Left ventricle myocardium inferior (tissue), 1 donor: ENCODE measurements at regions not wholly inside any gene's neighbourhood (a gene's known extent, or its start where the extent isn't known, plus 50 kb on each side); places are given as distances from the start of the nearest gene placed in this dataset.

Source experiments
- DNase-seq: peaks from one replicate; pipeline ENCODE4 v3.0.0-alpha.2; 2020
- H3K27ac ChIP-seq: fragments of 200-600 bp; replicated peaks from 2 replicates; pipeline ENCODE4 v1.8.0; 2021
- H3K27me3 ChIP-seq: fragments of 200-600 bp; 2 replicates; pipeline ENCODE4 v1.8.0; 2021; ENCODE audit warnings: low read depth
- H3K36me3 ChIP-seq: fragments of 200-600 bp; 2 replicates; pipeline ENCODE4 v1.8.0; 2021
- H3K4me1 ChIP-seq: fragments of 200-600 bp; 2 replicates; pipeline ENCODE4 v1.8.0; 2021
- H3K4me3 ChIP-seq: fragments of 200-600 bp; 2 replicates; pipeline ENCODE4 v1.8.0; 2021; ENCODE audit warnings: mild to moderate bottlenecking, moderate library complexity
- H3K9me3 ChIP-seq: fragments of 200-600 bp; replicated peaks from 2 replicates; pipeline ENCODE4 v1.8.0; 2021
- CTCF ChIP-seq: fragments of 200-600 bp; IDR thresholded peaks from 2 replicates; pipeline ENCODE4 v1.8.0; 2021; ENCODE audit warnings: antibody characterized with exemption, mild to moderate bottlenecking, borderline replicate concordance
- intact Hi-C: fragments of 100-400 bp; cut with micrococcal nuclease; formaldehyde crosslinking; loops from one replicate; pipeline ENCODE4 v1.11.0; 2022
- donor health status: DM: no; HTN: yes; CAD: no; lungs with severe emphysema.

- Histone ChIP-seq H3K9me3 (no peaks in the 10 kb centered on the region), H3K4me3 (no peak overlapping the region), H3K27me3 (peaks cover 89% of the 10 kb centered on the region), H3K36me3 (no peaks in the 10 kb centered on the region), H3K27ac (no peak overlapping the region), H3K4me1 (no peaks in the 10 kb centered on the region)
- intact Hi-C loops: no loop called here
- DNase-seq: no peak
- no peak for TF ChIP-seq CTCF
Measured at GRCh38 chr17:33377837-33378595, 84.9 kb upstream of the ASIC2 start.

- no peak for DNase-seq
- TF ChIP-seq CTCF: no peak
- intact Hi-C loops: no loop called here
Measured at GRCh38 chr17:33381201-33381600, 88.1 kb upstream of the ASIC2 start.

GRCh38 chr17:33383488-33384023 is 90.5 kb upstream of the ASIC2 start:
- intact Hi-C loops: no loop called here
- no peak overlapping the region for H3K4me3 ChIP-seq
- TF ChIP-seq CTCF: no peak

More at GRCh38 chr17:33381201-33381600, 88.1 kb upstream of the ASIC2 start:
- H3K27ac ChIP-seq: no peak overlapping the region
- H3K4me3 ChIP-seq: no peak overlapping the region
- H3K27me3 ChIP-seq: peaks cover 92% of the 10 kb centered on the region
- H3K36me3 ChIP-seq: no peaks in the 10 kb centered on the region
- no peaks in the 10 kb centered on the region for H3K4me1 ChIP-seq
- H3K9me3 ChIP-seq: no peaks in the 10 kb centered on the region

GRCh38 chr17:33385133-33385532 is 92.0 kb upstream of the ASIC2 start:
- no peak for TF ChIP-seq CTCF

More at GRCh38 chr17:33383488-33384023, 90.5 kb upstream of the ASIC2 start:
- no peak for DNase-seq
- Histone ChIP-seq H3K36me3 (no peaks in the 10 kb centered on the region), H3K4me1 (no peaks in the 10 kb centered on the region), H3K27ac (no peak overlapping the region), H3K9me3 (no peaks in the 10 kb centered on the region), H3K27me3 (peaks cover 92% of the 10 kb centered on the region)

GRCh38 chr17:33385713-33386112 is 92.6 kb upstream of the ASIC2 start:
- no peaks in the 10 kb centered on the region for H3K36me3 ChIP-seq
- H3K4me3 ChIP-seq: no peak overlapping the region
- H3K27ac ChIP-seq: no peak overlapping the region
- DNase-seq: no peak
- no peak for TF ChIP-seq CTCF
- intact Hi-C loops: no loop called here
- peaks cover 77% of the 10 kb centered on the region for H3K27me3 ChIP-seq
- H3K4me1 ChIP-seq: no peaks in the 10 kb centered on the region
- no peaks in the 10 kb centered on the region for H3K9me3 ChIP-seq

More at GRCh38 chr17:33385133-33385532, 92.0 kb upstream of the ASIC2 start:
- Histone ChIP-seq H3K27ac (no peak overlapping the region), H3K4me3 (no peak overlapping the region), H3K27me3 (peaks cover 82% of the 10 kb centered on the region), H3K4me1 (no peaks in the 10 kb centered on the region), H3K36me3 (no peaks in the 10 kb centered on the region), H3K9me3 (no peaks in the 10 kb centered on the region)
- no peak for DNase-seq
- intact Hi-C loops: no loop called here
